Activated CD4-positive, CD25-positive, alpha-beta regulatory T cell (primary cell): ENCODE measurements at regions not wholly inside any gene's neighbourhood (a gene's known extent, or its start where the extent isn't known, plus 50 kb on each side); places are given as distances from the start of the nearest gene placed in this dataset.

Source experiments
- DNase-seq, 4 experiments: peaks; one replicate each; lab custom pipeline; 2025; lab: John Stamatoyannopoulos, UW

DNA sequence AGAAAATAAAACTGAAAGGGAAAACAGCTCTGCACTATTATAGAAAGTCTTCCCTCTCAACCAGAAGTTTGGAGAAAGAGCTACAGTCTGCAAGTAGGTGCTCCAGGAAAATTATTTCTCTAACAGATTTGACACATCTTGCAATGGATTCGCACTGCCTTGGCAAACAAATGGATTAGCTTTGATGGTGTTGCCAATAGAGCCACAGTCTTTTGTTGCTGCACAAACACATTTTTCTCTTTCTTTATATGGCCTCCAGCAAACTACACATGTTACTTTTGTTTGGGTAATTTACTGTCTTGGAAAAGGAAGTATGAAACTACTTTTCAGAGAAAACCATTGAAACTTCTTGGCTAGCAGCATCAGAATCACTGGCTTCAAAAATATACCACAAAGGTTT is 523.1 kb downstream of the EFNA5 start:
- DNase-seq, result no peak

GRCh38 chr5:107146901-107147300 is 523.8 kb downstream of the EFNA5 start:
- DNase-seq, result no peak

- DNase-seq, result no peak
Observed at GRCh38 chr5:107135391-107135790, 535.3 kb downstream of the EFNA5 start.

GRCh38 chr5:107134931-107135330 is 535.8 kb downstream of the EFNA5 start:
- no peak for DNase-seq

DNA sequence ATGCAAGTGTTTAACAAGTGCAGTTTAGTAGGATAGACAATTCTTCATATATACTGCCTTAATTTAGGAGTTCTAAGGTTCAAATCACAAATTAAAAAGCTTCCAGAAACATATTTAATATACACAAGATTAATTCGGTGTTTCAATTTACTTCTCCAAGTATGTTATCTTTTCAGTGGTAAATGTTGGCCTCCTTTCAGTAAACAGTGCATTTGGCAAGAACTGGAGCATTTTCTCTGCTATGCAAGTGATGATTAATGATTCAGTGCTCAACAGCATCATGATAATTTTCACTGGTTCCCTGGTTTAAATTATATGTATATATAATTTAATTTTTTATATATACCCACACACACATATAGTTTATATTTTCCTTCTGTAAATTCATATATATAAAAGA is 541.7 kb downstream of the EFNA5 start:
- DNase-seq, result no peak

DNA sequence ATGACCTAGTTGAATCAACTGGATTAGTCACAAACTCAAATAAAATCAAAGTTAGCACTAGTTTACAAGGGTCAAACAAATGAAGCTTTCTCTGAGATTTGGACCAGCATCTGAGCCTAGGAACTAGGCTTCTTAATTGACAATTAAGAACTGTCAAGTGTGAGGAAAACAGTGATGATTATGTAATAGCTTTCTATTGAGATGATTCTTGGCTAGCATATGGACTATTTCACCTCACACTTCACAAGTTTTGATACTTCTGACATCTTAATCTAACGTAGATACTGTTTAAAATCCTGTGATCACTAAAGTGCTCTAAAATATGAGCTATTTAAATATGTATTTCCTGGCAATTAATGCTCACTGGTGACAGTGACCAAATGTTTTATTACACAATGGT is 542.9 kb downstream of the EFNA5 start:
- DNase-seq, result no peak

DNA sequence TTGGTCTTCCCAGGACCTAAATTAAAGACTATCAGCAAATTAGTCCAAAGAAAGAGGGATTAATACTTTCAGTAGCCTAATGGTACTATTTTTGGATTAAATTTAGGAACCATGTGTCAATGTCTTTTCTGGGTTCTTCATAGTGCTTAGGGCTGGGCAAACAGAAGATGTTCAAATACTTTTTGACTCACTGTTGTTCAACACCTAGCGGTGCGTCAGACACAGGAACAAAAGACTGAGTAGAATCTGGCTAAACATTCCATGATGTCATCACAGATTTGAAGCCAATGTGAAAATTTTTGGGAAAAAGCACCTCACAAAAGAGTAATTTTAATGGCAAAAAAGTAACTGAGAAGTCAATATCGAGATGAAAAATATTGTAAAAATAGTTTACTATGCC is 544.4 kb downstream of the EFNA5 start:
- no peak for DNase-seq

DNA sequence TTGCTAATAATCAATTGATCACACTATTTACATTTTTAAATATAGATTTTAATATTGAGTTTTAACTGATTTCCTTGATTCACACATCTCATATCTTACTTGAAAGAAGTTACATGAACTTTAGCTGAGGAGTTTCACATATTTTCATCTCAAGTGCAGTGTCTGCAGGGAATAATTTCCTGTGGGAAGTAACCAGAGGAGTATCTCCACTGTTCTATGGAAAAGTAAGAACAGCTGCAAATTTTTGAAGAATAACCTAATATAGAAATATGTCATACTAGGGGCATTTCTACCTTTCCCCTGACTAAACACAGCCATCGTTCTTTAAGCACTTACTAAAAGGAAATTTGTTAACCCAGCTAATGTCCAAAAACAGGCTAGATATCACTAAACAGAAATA is 546.4 kb downstream of the EFNA5 start:
- no peak for DNase-seq

GRCh38 chr5:107123014-107123413 is 547.7 kb downstream of the EFNA5 start:
- no peak for DNase-seq

- DNase-seq, result no peak
Observed at GRCh38 chr5:107121793-107122519, 548.8 kb downstream of the EFNA5 start.

DNA sequence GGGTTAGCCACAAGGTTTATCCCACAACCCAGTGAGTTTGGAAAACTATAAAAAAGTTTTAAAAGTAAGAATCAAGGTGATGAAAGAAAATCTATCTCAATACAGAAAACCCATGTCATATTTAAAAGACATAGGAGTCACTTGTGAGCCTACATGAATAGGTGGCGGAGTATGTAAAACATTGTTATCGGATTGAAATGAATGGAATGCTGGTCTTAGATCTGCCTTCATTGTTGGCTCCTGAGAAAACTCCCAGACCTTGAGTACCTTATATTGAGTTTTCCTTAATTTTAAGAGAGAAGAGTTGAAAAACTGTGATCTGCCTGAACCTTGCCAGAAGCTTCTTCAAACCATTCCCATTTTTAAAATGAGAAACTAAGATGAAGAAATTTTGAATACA is 551.1 kb downstream of the EFNA5 start:
- no peak for DNase-seq

DNA sequence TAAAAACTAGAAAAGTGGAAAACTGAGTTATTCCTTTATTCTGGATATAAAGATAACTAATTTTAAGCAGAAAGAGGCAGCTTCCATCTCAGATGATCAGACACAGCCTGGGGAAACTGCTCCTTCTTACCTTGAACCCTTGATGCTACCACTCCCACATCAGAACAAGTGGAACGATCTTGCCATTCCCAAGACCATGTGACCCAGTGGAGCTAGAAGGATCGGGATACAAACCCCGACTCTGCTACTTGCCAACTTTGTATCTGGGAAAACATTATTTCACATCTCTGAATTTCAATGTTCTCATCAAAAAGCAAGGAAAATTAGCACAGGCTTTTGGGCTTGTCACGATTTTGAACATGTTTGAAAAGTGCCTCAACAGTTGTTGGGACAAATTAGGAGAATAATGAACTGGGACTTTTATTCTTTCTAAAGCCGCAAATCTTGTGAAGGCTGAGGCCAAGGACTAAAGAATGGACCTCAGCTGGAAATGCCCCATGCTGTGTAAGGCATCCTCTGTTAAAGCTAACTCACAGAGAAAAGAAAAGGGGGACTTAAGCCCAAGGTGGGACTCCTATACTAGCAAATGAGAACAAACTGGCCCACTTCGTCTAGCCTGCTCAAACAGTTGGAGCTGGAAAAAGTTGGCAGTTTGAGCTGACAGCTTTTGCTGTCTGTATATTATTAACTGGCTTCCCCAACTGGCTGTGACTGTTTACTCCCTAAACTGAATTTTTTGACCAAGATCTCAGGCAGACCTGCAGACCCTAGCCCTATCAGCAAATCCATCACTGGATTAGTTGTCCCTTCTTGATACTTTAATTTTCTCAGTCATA is 552.3 kb downstream of the EFNA5 start:
- no peak for DNase-seq

GRCh38 chr5:107112216-107112615 is 558.5 kb downstream of the EFNA5 start:
- DNase-seq, result no peak

DNA sequence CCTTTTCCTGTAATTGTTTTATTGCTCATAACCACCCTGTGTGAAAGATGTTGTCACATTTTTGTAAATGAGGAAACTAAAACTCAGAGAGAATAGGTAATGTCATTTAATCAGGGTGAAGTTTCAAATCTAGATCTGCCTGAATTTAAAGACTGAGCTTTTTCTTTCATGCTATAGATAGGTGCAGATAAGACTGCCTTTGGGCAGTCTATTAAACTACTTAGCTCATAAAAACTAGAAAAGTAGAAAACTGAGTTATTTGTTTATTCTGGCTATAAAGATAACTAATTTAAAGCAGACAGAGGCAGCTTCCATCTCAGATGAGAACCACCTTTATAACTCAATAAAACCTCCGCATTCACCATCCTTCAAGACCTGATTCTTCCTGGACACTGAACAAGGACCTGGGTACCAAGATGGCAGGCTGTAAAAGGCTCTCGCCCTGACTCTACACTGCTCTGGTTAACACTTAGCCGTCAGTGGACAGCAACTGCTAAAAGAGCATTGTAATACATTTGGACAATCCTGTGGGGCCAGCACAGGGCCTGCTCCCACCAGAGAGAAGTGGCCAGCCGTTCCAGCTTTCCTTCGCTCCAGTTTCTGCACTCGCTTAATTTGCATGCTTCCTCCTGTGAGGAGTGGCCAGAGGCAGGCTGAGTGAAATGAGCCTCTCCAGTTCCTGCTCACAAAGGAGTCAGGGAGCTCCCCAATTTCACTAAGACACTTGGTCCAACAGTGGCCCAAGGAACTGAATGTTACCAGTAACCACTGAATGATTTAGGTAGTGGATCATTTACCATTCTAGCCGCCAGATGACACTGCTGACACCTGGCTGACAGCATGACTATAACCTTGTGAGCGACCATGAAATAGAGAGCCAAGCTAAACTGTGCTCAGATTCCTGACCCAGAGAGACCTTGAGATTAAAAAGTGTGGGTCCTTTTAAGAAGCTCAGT is 566.4 kb downstream of the EFNA5 start:
- DNase-seq, result no peak

- no peak for DNase-seq
Observed at GRCh38 chr5:107103522-107103921, 567.2 kb downstream of the EFNA5 start.

DNA sequence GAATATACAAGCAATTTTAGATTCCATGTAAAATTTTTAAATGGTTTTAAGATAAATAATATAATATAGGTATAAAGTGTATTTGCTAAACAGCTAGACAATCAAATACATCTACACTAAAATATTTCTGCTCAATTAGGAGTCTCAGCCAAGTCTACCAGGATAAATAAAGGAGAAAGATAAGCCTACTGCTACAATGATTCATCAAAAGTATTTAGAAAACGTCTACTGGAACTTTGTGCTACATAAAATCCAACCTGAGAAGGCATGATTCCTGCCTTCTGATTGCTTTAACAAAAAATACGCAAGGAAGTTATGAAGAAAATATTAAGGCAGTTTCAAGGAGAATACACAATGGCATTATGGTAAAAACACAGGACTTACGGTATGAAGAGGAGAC is 570.6 kb downstream of the EFNA5 start:
- no peak for DNase-seq

- no peak for DNase-seq
Observed at GRCh38 chr5:107099506-107099905, 571.2 kb downstream of the EFNA5 start.

DNA sequence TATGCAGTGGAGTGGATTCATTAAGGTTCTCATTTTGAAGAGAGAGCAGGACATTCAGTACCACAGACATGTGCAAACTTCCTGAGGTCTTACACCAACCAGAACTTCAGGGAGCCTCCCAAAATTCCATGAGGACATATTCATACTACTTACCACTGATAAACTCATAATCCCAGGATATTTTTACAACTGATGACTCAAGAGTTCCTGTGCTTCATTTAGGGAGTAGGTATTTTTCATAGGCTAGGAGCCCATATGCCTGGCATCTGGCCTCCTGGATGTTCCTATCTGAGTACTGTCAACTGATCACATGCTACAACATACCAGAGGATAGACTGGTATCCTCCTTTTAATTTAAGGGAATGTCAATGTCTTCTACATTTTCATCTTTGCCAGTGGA is 578.0 kb downstream of the EFNA5 start:
- DNase-seq, result no peak

DNA sequence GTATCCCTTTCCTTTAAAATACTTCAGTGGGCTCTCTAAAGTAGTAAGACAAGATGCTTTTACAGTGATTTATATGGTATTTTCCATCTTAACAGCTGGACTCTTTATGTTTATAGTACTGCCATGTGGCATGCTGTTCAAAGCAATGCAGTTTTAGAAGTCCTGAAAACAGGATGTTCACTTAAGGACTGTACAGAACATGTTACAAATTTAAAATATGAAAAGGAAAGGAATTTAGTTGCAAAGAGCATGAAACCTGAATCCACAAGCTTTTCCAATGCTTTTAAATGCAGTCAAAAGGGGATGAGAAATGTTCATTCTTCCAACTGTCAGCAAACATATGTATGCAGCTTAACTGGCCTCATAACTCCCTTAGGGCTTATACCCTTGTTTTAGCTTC is 580.2 kb downstream of the EFNA5 start:
- no peak for DNase-seq

DNA sequence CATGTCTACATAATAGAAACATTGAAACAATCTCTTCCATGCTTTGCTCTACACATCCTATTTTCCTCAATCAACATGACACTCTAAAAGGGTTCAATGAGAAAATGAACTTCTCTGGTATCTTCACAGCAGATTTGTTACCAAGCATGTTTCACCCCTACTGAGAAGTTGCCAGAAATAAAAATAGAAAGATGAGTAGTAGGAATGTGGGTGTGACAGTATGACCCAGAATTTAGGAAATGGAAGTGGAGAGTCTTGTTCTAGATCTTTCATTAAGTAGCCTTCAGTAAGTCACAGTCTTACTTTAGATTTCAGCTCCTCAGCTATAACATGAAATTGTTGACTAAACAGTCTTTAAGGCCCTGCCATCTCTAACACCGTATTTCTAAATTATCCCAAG is 581.8 kb downstream of the EFNA5 start:
- no peak for DNase-seq

DNA sequence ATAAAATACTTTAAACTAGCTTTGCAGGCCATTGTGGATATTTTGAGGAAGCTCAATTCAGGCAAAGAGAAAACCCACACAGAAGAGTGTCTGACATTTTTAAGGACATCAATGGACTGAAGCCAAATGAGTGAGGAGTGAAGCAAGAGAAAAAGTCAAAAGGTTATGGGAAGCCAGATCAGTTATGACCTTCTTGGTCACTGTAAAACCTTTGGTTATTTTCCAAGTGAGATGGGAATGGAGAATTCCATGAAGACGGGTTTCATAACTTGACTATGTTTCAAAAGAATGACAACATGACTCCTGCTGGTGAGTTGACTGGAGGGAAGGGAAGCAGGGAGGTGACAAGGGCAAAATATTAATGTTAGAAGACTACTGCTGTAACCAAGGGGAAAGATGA is 585.2 kb downstream of the EFNA5 start:
- no peak for DNase-seq

DNA sequence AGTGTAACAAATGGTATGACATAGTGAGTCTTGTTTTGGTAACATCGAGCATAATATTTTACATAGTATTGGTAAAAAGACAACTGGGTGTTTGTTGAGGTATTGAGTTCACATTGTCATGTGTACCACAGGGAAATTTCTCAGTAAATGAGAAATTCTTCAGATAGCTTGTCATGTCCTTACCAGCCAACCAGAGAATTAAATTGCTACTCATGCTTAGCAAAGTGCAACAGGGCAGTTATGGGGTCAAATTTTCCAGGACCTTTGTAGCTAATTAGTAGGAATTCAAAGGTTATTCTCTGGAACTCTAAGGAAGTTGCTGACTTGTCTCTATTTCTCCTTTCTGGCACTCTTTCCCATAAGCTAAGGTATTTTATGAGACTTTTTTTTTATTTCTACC is 595.7 kb downstream of the EFNA5 start:
- DNase-seq, result no peak
